ENCODE measurements at regions not wholly inside any gene's neighbourhood (a gene's known extent, or its start where the extent isn't known, plus 50 kb on each side); places are given as distances from the start of the nearest gene placed in this dataset.

GRCh38 chr9:29456940-29457339 is 1883.7 kb upstream of the C9orf72 start:
- Histone ChIP-seq H2BK12ac (ENCODE audit: low read depth, low read length) (no peak overlapping the region), H2BK20ac (ENCODE audit: low read length) (no peak overlapping the region), H3K18ac (ENCODE audit: extremely low read depth, low read length) (no peak overlapping the region), H3K27me3 (replicated peaks in 1 of 4; ENCODE audit: control insufficient read depth in 3 of 4, extremely low read depth in 1 of 4, insufficient read depth in 3 of 4, low read length in 3 of 4) (no peaks in the 10 kb centered on the region), H2BK5ac (ENCODE audit: low read depth, low read length) (no peak overlapping the region), H2AK5ac (ENCODE audit: low read depth, low read length) (no peak overlapping the region), H3K36me3 (ENCODE audit: control insufficient read depth in 2 of 4, insufficient read depth in 4 of 4, low read length in 3 of 4) (no peaks in the 10 kb centered on the region), H3K4me1 (replicated peaks in 1 of 4; ENCODE audit: control insufficient read depth in 3 of 4, insufficient read depth in 4 of 4, low read length in 3 of 4) (no peaks in the 10 kb centered on the region), H3K79me1 (ENCODE audit: low read depth, low read length) (no peaks in the 10 kb centered on the region), H4K91ac (replicated peaks; ENCODE audit: insufficient read length, low read length) (no peak overlapping the region), H3K56ac (replicated peaks; ENCODE audit: insufficient read length, low read depth, low read length) (no peak overlapping the region), H3K27ac (ENCODE audit: low read depth, low read length) (no peak overlapping the region), H4K20me1 (replicated peaks in 1 of 2; ENCODE audit: control insufficient read depth in 1 of 2, insufficient read depth in 2 of 2, low read length in 2 of 2) (no peaks in the 10 kb centered on the region), H3K14ac (ENCODE audit: insufficient read length) (no peak overlapping the region), H3K23ac (ENCODE audit: insufficient read length) (no peak overlapping the region), H2AFZ (ENCODE audit: low read length) (no peak overlapping the region), H3K79me2 (ENCODE audit: control insufficient read depth in 1 of 2, insufficient read depth in 2 of 2, low read length in 2 of 2) (no peaks in the 10 kb centered on the region), H3K4me2 (ENCODE audit: insufficient read depth in 1 of 2, low read depth in 2 of 2, low read length in 2 of 2) (no peak overlapping the region), H3K23me2 (ENCODE audit: low read depth, low read length) (no peaks in the 10 kb centered on the region), H3K4ac (replicated peaks; ENCODE audit: insufficient read length, low read depth, low read length) (no peak overlapping the region), H4K8ac (ENCODE audit: extremely low read depth, insufficient read depth, low read length) (no peak overlapping the region), H3K9me3 (ENCODE audit: insufficient read depth in 2 of 2, low read depth in 1 of 2, low read length in 1 of 2) (no peaks in the 10 kb centered on the region; a peak in 1 of 4 replicates), H2BK120ac (replicated peaks; ENCODE audit: low read depth, low read length) (no peak overlapping the region), H4K5ac (ENCODE audit: insufficient read length, low read depth, low read length) (no peak overlapping the region), H2BK15ac (ENCODE audit: low read length) (no peak overlapping the region), H3K9ac (replicated peaks in 1 of 4; ENCODE audit: extremely low read depth in 1 of 4, low read depth in 3 of 4, low read length in 3 of 4) (no peak overlapping the region), H3K4me3 (ENCODE audit: extremely low read depth in 1 of 4, insufficient read depth in 2 of 4, low read depth in 3 of 4, low read length in 4 of 4) (no peak overlapping the region)
- WGBS, 2 experiments (ENCODE audit: extremely low coverage in 1 of 2, insufficient coverage in 1 of 2, insufficient read length in 1 of 2, insufficient replicate concordance in 2 of 2, low coverage in 1 of 2, low lambda C conversion rate in 2 of 2, missing lambda C conversion rate in 1 of 2) = 92% methylated on average over 3 of the region's 3 CpGs; no CpG with 5 or more reads in 1 of the 2 experiments
- DNase-seq (ENCODE audit: low read depth in 1 of 2, low spot score in 2 of 2) (no peak), FAIRE-seq (no peak)
- ChIA-PET POLR2A (ENCODE audit: partially characterized antibody) (no interaction called here), CTCF (ENCODE audit: partially characterized antibody) (no interaction called here)
- TF ChIP-seq FOSL1 (IDR thresholded peaks at IDR 0.05; ENCODE audit: insufficient read depth, low read depth, low read length) (no peak), GTF2F1 (IDR thresholded peaks at IDR 0.05; ENCODE audit: borderline replicate concordance, low read depth, low read length) (no peak), CREB1 (IDR thresholded peaks at IDR 0.05) (no peak), CBX5 (IDR thresholded peaks at IDR 0.05; ENCODE audit: low read depth, low read length) (no peak), HDAC6 (IDR thresholded peaks at IDR 0.05; ENCODE audit: low read depth, low read length) (no peak), RXRA (IDR thresholded peaks at IDR 0.05; ENCODE audit: insufficient read depth, low read depth, low read length) (no peak), CEBPB (IDR thresholded peaks at IDR 0.05; ENCODE audit: low read depth, low read length) (no peak), YY1 (IDR thresholded peaks at IDR 0.05; ENCODE audit: low read depth, low read length) (no peak), PHF8 (conservative IDR thresholded peaks at IDR 0.05; ENCODE audit: low read depth, low read length) (no peak), MAFK (IDR thresholded peaks at IDR 0.05; ENCODE audit: low read depth, low read length) (no peak), EP300 (IDR thresholded peaks at IDR 0.05; ENCODE audit: borderline replicate concordance in 1 of 2, low read depth in 2 of 2, low read length in 2 of 2) (no peak), RAD21 (IDR thresholded peaks at IDR 0.05 in 1 of 2, conservative IDR thresholded peaks at IDR 0.05 in 1 of 2; ENCODE audit: low read depth in 2 of 2, low read length in 2 of 2) (no peak), CBX8 (IDR thresholded peaks at IDR 0.05; ENCODE audit: borderline replicate concordance, low read depth, low read length) (no peak), EZH2 (IDR thresholded peaks at IDR 0.05; ENCODE audit: low read depth, low read length, severe bottlenecking) (no peak), GABPA (IDR thresholded peaks at IDR 0.05; ENCODE audit: borderline replicate concordance, insufficient read depth, low read length) (no peak), TBP (IDR thresholded peaks at IDR 0.05; ENCODE audit: low read depth, low read length) (no peak)
